WTC11 (cell line): ENCODE measurements at regions not wholly inside any gene's neighbourhood (a gene's known extent, or its start where the extent isn't known, plus 50 kb on each side); places are given as distances from the start of the nearest gene placed in this dataset.

ENCODE experiments used
- ATAC-seq: fragments of 200-7000 bp; cut with Tn5 transposase; 2 replicates; pipeline ENCODE4 v1.10.0; 2021; ENCODE audit warnings: mild to moderate bottlenecking, moderate library complexity
- CTCF ChIA-PET: fragments of 300-600 bp; sonication (Branson Sonifier 250); formaldehyde crosslinking; loops from one replicate; lab custom pipeline; 2021; ENCODE audit warnings: antibody characterized with exemption; lab: Charles Lee
- POLR2A ChIA-PET: fragments of 350-600 bp; sonication (Branson Sonifier 250); formaldehyde crosslinking; loops from one replicate; lab custom pipeline; 2021; ENCODE audit warnings: antibody characterized with exemption; lab: Charles Lee
- DNase-seq: peaks from one replicate; pipeline ENCODE4 v3.0.0; 2021; ENCODE audit warnings: low spot score
- H3K27ac Mint-ChIP-seq: 2 replicates; pipeline ENCODE4 v1.8.0; 2021; ENCODE audit warnings: mixed read lengths
- H3K27me3 Mint-ChIP-seq: 2 replicates; pipeline ENCODE4 v1.8.0; 2021; ENCODE audit warnings: low read depth, mild to moderate bottlenecking, moderate library complexity, mixed read lengths
- H3K36me3 Mint-ChIP-seq: 2 replicates; pipeline ENCODE4 v1.8.0; 2021; ENCODE audit warnings: mixed read lengths
- H3K4me1 Mint-ChIP-seq: 2 replicates; pipeline ENCODE4 v1.8.0; 2022; ENCODE audit warnings: mixed read lengths
- H3K4me3 Mint-ChIP-seq: 2 replicates; pipeline ENCODE4 v1.8.0; 2021; ENCODE audit warnings: mild to moderate bottlenecking, moderate library complexity, mixed read lengths
- H3K9me3 Mint-ChIP-seq: 2 replicates; pipeline ENCODE4 v1.8.0; 2021; ENCODE audit warnings: mixed read lengths
- ETV6 ChIP-seq: sonication (generic); formaldehyde crosslinking; IDR thresholded peaks from 2 replicates; pipeline ENCODE4 v1.8.1; 2022; ENCODE audit warnings: mild to moderate bottlenecking, missing genetic modification reagents
- FOXK1 ChIP-seq: sonication (generic); formaldehyde crosslinking; IDR thresholded peaks from 2 replicates; pipeline ENCODE4 v1.8.0; 2022; ENCODE audit warnings: mild to moderate bottlenecking, moderate library complexity, missing genetic modification reagents
- JAZF1 ChIP-seq: fragments of 250-450 bp; sonication (Bioruptor Pico); IDR thresholded peaks from 2 replicates; pipeline ENCODE4 v1.9.0; 2021; ENCODE audit warnings: moderate library complexity, mild to moderate bottlenecking, inconsistent platforms
- NFATC4 ChIP-seq: fragments of 250-450 bp; sonication (Bioruptor Pico); IDR thresholded peaks from 2 replicates; pipeline ENCODE4 v1.9.0; 2021; ENCODE audit warnings: mild to moderate bottlenecking
- NFE2L1 ChIP-seq: sonication (generic); formaldehyde crosslinking; IDR thresholded peaks from 2 replicates; pipeline ENCODE4 v1.8.1; 2023; ENCODE audit warnings: missing genetic modification reagents
- NR2C2 ChIP-seq: sonication (generic); formaldehyde crosslinking; IDR thresholded peaks from 2 replicates; pipeline ENCODE4 v1.8.0; 2022; ENCODE audit warnings: mild to moderate bottlenecking, missing genetic modification reagents
- SMAD3 ChIP-seq: sonication (generic); formaldehyde crosslinking; IDR thresholded peaks from 2 replicates; pipeline ENCODE4 v1.8.0; 2022; ENCODE audit warnings: missing genetic modification reagents, mild to moderate bottlenecking, borderline replicate concordance
- TEAD4 ChIP-seq: sonication (generic); formaldehyde crosslinking; IDR thresholded peaks from 2 replicates; pipeline ENCODE4 v1.8.0; 2022; ENCODE audit warnings: mild to moderate bottlenecking, missing genetic modification reagents
- ZNF138 ChIP-seq: sonication (generic); formaldehyde crosslinking; conservative IDR thresholded peaks from 2 replicates; pipeline ENCODE4 v1.8.1; 2022; ENCODE audit warnings: mild to moderate bottlenecking, moderate library complexity, missing genetic modification reagents
- TF ChIP-seq, protein P1 (sequence below): sonication (generic); formaldehyde crosslinking; IDR thresholded peaks from 2 replicates; pipeline ENCODE4 v1.8.1; 2022; ENCODE audit warnings: low read depth, mild to moderate bottlenecking, moderate library complexity, missing genetic modification reagents, borderline replicate concordance
- TF ChIP-seq, protein P2 (sequence below): fragments of 250-450 bp; sonication (Bioruptor Pico); conservative IDR thresholded peaks from 2 replicates; pipeline ENCODE4 v1.9.0; 2021; ENCODE audit warnings: mild to moderate bottlenecking
- TF ChIP-seq, protein P3 (sequence below): sonication (generic); formaldehyde crosslinking; IDR thresholded peaks from 2 replicates; pipeline ENCODE4 v1.8.0; 2022; ENCODE audit warnings: mild to moderate bottlenecking, missing genetic modification reagents
- TF ChIP-seq, protein P4 (sequence below): sonication (generic); formaldehyde crosslinking; IDR thresholded peaks from 2 replicates; pipeline ENCODE4 v1.8.0; 2022; ENCODE audit warnings: mild to moderate bottlenecking, missing genetic modification reagents
- TF ChIP-seq, protein P5 (sequence below): sonication (generic); formaldehyde crosslinking; IDR thresholded peaks from 2 replicates; pipeline ENCODE4 v1.8.1; 2022; ENCODE audit warnings: low read depth, missing genetic modification reagents, borderline replicate concordance

DNA sequence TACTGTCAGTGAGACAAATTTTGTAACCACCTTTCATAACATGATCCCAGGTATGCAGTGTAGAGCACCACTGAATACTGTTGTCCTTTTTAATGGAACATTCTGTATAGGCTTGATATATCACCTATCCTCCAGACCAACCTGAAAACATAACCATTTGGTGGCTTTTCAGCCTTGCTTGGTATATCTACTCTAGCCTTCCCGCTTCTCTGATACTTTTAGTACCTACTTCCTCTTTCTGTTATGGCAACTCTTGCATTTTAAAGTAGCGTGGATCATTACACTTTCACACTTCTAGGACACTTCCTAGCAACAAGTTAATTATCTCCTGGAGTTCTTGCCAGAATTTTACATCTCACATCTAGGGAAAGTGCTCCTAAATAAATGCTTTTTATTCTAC is 226.6 kb upstream of the ROBO1 start:
- POLR2A ChIA-PET = no interaction called here
- DNase-seq = no peak

DNA sequence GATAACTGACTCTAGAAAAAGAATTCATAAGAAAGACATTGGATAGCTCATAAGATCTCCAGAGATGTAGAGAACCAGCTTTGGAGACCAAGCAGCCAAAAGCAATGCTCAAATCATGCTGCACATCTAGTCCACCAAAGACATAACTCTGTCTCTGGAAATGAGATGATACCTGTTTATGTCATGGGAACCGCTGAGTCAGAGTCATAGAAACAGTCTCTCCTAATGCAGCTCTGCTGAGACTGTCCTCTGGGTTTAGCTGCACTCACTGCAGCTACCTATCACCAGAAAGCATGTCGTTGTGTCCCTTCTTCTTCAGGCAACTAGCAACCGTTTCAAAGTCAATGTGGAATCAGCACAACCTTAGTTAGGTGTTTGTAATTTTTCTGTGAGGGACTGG is 218.5 kb upstream of the ROBO1 start:
- ChIA-PET POLR2A (no interaction called here), CTCF (no interaction called here)
- Mint-ChIP-seq H3K4me3 (no peak overlapping the region), H3K4me1 (no peaks in the 10 kb centered on the region), H3K27me3 (no peaks in the 10 kb centered on the region), H3K27ac (no peak overlapping the region), H3K9me3 (no peaks in the 10 kb centered on the region), H3K36me3 (no peaks in the 10 kb centered on the region)
- no peak for DNase-seq
- no peak for ATAC-seq
- TF ChIP-seq, protein P1, sequence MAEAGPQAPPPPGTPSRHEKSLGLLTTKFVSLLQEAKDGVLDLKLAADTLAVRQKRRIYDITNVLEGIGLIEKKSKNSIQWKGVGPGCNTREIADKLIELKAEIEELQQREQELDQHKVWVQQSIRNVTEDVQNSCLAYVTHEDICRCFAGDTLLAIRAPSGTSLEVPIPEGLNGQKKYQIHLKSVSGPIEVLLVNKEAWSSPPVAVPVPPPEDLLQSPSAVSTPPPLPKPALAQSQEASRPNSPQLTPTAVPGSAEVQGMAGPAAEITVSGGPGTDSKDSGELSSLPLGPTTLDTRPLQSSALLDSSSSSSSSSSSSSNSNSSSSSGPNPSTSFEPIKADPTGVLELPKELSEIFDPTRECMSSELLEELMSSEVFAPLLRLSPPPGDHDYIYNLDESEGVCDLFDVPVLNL (CRISPR knock-in tag) = no peak
- TF ChIP-seq FOXK1 (CRISPR knock-in tag) = no peak
- TF ChIP-seq NFE2L1 (CRISPR knock-in tag) = no peak
- TF ChIP-seq JAZF1 (CRISPR knock-in tag) = no peak

More for the DNA sequence above, 226.6 kb upstream of the ROBO1 start:
- Mint-ChIP-seq H3K4me1 (no peaks in the 10 kb centered on the region), H3K9me3 (no peaks in the 10 kb centered on the region), H3K36me3 (no peaks in the 10 kb centered on the region), H3K4me3 (no peak overlapping the region), H3K27me3 (no peaks in the 10 kb centered on the region), H3K27ac (no peak overlapping the region)
- TF ChIP-seq TEAD4 (CRISPR knock-in tag) = no peak
- TF ChIP-seq, protein P1 (CRISPR knock-in tag) = no peak
- no peak for TF ChIP-seq SMAD3 (CRISPR knock-in tag)
- no peak for TF ChIP-seq NR2C2 (CRISPR knock-in tag)
- no peak for TF ChIP-seq ZNF138 (CRISPR knock-in tag)
- TF ChIP-seq, protein P2, sequence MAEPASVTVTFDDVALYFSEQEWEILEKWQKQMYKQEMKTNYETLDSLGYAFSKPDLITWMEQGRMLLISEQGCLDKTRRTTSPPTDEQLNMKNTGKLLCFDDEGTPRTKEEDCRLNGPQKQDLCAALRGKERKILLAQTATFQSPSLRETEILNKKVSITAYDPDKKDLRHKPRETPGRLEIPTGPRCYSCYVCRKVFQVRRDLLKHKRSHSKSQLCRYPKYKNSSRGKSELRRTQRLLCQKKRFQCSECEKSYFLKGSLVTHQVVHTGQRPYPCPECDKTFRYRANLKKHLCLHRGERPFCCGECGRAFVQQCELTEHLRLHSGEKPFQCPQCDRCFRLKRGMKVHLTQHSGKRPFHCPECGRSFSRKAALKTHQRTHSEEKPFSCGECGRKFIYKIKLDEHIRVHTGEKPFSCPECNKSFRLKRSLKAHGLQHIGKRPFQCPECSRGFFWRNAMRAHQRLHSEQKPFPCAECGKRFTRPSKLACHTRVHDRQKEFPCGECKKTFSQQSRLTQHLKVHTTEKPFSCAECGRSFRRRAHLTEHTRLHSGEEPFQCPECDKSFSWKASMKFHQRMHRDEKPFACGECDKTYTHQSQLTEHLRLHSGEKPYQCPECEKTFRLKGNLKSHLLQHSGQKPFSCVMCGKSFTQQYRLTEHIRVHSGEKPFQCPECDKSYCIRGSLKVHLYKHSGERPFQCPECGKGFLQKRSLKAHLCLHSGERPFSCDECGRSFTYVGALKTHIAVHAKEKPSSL (CRISPR knock-in tag) = no peak
- TF ChIP-seq, protein P3, sequence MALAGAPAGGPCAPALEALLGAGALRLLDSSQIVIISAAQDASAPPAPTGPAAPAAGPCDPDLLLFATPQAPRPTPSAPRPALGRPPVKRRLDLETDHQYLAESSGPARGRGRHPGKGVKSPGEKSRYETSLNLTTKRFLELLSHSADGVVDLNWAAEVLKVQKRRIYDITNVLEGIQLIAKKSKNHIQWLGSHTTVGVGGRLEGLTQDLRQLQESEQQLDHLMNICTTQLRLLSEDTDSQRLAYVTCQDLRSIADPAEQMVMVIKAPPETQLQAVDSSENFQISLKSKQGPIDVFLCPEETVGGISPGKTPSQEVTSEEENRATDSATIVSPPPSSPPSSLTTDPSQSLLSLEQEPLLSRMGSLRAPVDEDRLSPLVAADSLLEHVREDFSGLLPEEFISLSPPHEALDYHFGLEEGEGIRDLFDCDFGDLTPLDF (CRISPR knock-in tag) = no peak
- TF ChIP-seq, protein P4, sequence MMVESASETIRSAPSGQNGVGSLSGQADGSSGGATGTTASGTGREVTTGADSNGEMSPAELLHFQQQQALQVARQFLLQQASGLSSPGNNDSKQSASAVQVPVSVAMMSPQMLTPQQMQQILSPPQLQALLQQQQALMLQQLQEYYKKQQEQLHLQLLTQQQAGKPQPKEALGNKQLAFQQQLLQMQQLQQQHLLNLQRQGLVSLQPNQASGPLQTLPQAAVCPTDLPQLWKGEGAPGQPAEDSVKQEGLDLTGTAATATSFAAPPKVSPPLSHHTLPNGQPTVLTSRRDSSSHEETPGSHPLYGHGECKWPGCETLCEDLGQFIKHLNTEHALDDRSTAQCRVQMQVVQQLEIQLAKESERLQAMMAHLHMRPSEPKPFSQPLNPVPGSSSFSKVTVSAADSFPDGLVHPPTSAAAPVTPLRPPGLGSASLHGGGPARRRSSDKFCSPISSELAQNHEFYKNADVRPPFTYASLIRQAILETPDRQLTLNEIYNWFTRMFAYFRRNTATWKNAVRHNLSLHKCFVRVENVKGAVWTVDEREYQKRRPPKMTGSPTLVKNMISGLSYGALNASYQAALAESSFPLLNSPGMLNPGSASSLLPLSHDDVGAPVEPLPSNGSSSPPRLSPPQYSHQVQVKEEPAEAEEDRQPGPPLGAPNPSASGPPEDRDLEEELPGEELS (CRISPR knock-in tag) = no peak
- TF ChIP-seq, protein P5, sequence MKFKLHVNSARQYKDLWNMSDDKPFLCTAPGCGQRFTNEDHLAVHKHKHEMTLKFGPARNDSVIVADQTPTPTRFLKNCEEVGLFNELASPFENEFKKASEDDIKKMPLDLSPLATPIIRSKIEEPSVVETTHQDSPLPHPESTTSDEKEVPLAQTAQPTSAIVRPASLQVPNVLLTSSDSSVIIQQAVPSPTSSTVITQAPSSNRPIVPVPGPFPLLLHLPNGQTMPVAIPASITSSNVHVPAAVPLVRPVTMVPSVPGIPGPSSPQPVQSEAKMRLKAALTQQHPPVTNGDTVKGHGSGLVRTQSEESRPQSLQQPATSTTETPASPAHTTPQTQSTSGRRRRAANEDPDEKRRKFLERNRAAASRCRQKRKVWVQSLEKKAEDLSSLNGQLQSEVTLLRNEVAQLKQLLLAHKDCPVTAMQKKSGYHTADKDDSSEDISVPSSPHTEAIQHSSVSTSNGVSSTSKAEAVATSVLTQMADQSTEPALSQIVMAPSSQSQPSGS = no peak
- TF ChIP-seq ETV6 (CRISPR knock-in tag) = no peak
- no peak for TF ChIP-seq NFATC4 (CRISPR knock-in tag)
- CTCF ChIA-PET = no interaction called here
- no peak for ATAC-seq
